Stimulated activated naive CD4-positive, alpha-beta T cell treated with Interleukin-2 at 50 U/mL for 16 hours (primary cell): ENCODE measurements at regions not wholly inside any gene's neighbourhood (a gene's known extent, or its start where the extent isn't known, plus 50 kb on each side); places are given as distances from the start of the nearest gene placed in this dataset.
A peak's percentile ranks its signal among the peaks of the same experiment; 100 is the strongest.

Source experiments
- DNase-seq: peaks from one replicate; lab custom pipeline; 2025; lab: John Stamatoyannopoulos, UW

- no peak for DNase-seq
These were observed 113.2 kb downstream of the HERPUD2 start for GRCh38 chr7:35581605-35582210.

- DNase-seq = no peak
These were observed 118.8 kb downstream of the HERPUD2 start for GRCh38 chr7:35576031-35576573.

GRCh38 chr7:35571611-35572240, 123.2 kb downstream of the HERPUD2 start:
- DNase-seq = no peak

- DNase-seq = no peak
These were observed 124.0 kb downstream of the HERPUD2 start for GRCh38 chr7:35570937-35571336.

- DNase-seq = no peak
These were observed 129.0 kb downstream of the HERPUD2 start for GRCh38 chr7:35565927-35566326.

- no peak for DNase-seq
These were observed 136.1 kb downstream of the HERPUD2 start for GRCh38 chr7:35558841-35559240.

- DNase-seq = no peak
These were observed 138.1 kb downstream of the HERPUD2 start for GRCh38 chr7:35556515-35557471.

GRCh38 chr7:35555934-35556333, 139.0 kb downstream of the HERPUD2 start:
- no peak for DNase-seq

GRCh38 chr7:35555386-35555785, 139.5 kb downstream of the HERPUD2 start:
- no peak for DNase-seq

GRCh38 chr7:35553519-35553918, 141.4 kb downstream of the HERPUD2 start:
- no peak for DNase-seq

GRCh38 chr7:35552691-35553090, 142.2 kb downstream of the HERPUD2 start:
- no peak for DNase-seq

- no peak for DNase-seq
These were observed 143.4 kb downstream of the HERPUD2 start for GRCh38 chr7:35551321-35552081.

- no peak for DNase-seq
These were observed 144.1 kb downstream of the HERPUD2 start for GRCh38 chr7:35550831-35551230.

- DNase-seq = no peak
These were observed 145.2 kb downstream of the HERPUD2 start for GRCh38 chr7:35549781-35550180.

- DNase-seq = no peak
These were observed 146.6 kb downstream of the HERPUD2 start for GRCh38 chr7:35548291-35548690.

GRCh38 chr7:35546691-35547429, 148.1 kb downstream of the HERPUD2 start:
- DNase-seq = no peak

- no peak for DNase-seq
These were observed 149.1 kb downstream of the HERPUD2 start for GRCh38 chr7:35545831-35546230.

- no peak for DNase-seq
These were observed 150.8 kb downstream of the HERPUD2 start for GRCh38 chr7:35544028-35544742.

- DNase-seq = peak; percentile 72
These were observed 157.6 kb downstream of the HERPUD2 start for GRCh38 chr7:35537067-35538023.
